RPMI8226 (cell line): ENCODE measurements at regions not wholly inside any gene's neighbourhood (a gene's known extent, or its start where the extent isn't known, plus 50 kb on each side); places are given as distances from the start of the nearest gene placed in this dataset.

Experiments
- DNase-seq: peaks from one replicate; pipeline ENCODE4 v3.0.0-alpha.2; 2015

DNA sequence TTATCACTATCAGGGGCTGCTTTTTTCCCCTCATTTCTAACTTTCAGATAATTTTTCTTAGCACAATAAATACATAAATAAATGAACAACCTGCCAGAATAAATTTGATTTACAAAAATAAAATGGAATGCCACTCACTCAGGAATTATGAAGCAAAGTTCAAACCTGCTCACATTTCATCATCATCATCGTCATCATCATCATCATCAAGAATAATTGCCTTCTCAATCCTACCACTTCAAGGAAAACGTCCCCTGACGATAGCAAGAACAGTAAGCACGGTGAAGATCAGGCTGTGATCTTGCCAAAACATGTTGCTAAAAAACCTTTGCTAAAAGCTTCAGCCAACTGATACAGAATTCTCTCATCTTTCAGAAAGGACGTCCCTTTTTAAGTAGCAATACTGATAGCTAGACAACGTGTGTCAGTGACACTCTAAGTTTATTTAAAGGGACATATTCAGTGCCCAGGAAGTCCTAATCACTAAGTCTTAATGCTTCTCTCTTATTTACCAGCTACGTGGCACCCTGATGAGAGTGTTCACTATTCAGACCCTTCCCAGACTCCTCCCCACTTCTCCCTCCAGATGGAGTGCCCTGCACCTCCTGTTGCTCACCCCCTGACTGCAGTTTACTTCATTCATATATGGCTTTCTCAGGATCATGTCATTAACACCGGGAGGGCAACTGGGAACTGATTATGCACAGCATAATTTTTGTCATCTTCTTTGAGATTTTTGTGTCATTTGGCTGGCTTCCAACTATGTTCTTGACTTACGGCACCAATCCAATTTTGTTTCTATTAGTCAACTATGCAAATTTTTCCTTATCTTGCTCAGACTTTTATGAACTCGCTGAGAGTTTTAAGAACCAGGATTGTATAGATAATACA lies 200.1 kb upstream of the GUCY1A2 start:
- no peak for DNase-seq

DNA sequence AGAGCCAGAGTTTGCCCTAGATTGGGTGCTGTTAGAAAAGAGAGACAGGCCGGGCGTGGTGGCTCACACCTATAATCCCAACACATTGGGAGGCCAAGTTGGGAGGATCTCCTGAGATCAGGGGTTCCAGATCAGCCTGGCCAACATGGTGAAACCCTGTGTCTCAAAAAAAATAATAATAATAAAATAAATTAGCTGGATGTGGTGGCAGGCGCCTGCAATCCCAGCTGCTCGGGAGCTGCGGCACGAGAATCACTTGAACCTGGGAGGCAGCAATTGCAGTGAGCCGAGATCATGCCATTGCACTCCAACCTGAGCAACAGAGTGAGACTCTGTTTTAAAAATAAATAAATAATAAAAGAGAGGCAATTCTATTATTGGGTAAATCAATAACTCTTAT lies 199.2 kb upstream of the GUCY1A2 start:
- no peak for DNase-seq

DNA sequence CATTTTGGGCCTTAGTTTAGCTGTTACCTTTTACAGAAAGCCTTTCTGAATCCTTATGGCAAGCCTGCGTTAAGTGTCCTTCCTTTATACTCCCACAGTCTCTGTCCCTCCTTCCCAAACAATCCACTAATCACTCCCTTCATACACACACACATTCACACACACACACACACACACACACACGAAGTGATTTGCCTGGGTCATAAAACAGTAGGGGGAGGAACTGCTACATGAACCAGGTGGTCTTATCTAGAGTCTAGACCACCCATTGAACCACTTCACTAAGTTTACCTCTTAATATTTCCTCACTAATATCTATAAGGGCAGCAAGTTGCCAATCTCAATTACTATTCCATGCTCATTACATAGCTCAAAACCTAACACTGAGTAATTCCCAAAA lies 196.7 kb upstream of the GUCY1A2 start:
- DNase-seq: no peak

DNA sequence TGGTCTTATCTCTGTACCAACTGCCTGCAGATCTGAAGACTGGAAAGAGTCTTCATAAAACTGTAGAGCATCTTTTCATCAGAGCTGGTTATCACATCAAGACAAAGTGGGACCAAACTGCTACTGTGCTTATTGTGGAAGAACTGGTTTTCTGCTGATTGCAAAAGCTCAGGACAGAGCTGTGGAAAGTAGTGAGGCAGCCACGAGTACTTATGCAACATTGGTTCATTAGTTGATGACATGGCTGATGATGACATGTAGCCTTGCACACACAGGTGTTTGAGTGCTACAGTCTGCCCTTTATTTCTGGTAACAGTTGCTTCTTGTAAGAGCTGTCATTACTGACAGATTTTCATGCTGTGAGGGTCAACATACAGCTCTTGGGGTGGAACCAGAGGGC lies 185.4 kb upstream of the GUCY1A2 start:
- no peak for DNase-seq

DNA sequence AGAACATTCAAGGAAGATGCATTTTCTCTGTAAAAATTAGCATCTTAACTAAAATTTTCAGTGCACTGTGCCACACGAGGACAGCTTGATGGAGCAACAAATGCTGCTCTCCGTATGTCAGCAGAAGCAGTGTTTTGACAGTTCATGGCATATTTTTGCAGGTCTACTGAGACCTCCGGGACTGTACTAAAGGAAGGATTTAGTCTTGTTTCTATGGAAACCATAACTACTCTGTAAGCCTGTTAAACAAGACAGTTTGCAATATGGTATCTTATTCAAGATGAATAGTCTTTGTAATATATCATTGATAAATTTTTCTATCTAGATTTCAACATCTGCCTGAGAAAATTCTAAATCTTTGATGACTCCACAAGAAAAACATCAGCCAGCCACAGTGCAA lies 184.0 kb upstream of the GUCY1A2 start:
- DNase-seq: no peak

DNA sequence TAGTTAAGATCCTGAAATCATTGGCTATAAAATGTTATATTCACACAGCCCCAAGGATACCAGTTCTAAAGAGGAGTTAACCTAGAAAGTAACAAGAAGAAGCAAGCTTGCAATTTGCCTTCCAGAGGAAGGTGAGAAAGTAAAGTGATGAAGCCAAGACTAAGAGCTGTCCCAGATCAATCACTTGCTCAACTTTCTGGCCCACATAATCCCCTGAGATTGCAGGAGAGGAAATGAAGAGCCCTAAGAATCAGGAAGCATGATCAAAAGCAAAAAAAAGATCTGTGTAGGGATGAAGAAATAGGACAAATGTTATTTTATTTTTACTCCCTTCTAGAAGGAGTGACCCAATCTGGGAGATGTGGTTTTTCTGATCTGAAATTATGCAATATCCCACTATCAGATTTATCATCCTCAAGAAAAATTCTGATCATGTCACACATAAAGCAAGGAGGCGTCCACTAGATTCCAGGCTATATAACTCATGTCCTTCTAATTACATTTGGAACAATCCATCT lies 180.3 kb upstream of the GUCY1A2 start:
- DNase-seq: no peak

DNA sequence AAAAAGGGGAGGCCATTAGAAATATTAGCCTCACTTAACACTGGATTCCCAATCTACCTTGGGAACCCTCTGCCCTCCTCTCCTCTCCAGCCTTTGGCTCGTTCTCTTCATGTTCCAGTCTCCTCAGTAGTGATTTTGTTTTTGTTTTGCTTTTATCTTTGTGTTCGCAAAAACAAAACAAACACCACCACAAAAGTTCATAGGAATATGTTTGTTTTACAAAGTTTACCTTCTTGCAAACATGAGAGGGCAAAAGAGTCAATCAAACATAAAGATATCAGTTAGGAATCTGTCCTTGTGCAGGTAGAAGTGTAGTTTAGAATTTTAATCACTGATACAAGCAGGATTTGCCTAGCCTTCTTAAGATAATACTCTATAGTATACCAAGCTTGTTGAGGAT lies 179.7 kb upstream of the GUCY1A2 start:
- no peak for DNase-seq

DNA sequence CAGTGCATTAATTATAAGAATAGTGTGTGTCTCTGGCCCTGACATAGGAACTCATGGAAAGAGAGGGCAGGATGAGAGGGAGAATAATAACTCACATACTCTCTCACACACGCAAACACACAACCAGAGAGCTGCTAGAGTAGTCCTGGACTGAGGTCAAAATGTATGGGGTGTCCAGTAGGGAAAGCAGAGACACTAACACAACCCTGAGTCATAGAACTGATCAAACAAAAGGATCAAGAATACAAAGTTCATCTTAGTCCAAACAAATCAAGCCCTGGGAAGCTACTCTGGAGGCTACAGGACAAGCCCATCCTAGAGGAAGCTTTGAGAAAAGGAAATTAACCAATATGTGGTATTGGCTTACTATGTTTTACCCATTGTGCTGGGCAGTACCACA lies 178.5 kb upstream of the GUCY1A2 start:
- DNase-seq: no peak

DNA sequence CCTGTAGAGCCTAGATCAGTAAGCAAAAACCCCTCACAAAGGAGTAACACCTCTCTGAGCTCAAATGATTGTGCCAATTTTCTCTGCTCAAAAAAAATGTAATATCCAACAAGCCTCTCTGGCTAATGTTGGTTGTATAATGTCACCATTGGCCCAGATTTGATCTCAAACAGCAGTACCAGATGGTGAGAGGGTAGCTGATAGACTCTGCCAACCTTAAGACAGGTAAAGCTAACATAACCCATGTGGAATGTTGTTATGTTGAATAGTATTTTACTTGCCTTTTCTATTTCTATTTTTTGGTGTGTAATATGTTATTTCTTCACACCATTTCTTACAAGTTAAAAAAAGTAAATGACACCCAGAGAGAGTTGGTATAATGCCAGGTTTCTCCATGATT lies 166.7 kb upstream of the GUCY1A2 start:
- DNase-seq: no peak

DNA sequence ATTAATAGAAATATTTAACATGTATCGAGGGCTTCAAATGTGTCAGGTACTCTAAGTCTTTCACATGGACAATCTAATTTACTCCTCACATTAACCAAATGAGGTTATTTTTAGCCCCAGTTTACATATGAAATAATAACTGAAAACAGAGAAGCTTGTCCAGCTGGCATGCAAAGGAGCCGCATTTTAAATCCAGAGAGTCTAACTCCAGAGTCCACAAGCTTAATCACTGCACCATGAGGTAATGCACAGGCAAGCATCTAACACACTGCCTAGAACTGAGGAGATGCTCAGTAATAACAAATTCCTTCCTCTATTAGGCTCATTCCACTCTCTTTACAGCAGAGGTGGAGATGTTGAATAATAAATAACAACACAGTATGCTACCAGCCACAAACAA lies 165.7 kb upstream of the GUCY1A2 start:
- no peak for DNase-seq

DNA sequence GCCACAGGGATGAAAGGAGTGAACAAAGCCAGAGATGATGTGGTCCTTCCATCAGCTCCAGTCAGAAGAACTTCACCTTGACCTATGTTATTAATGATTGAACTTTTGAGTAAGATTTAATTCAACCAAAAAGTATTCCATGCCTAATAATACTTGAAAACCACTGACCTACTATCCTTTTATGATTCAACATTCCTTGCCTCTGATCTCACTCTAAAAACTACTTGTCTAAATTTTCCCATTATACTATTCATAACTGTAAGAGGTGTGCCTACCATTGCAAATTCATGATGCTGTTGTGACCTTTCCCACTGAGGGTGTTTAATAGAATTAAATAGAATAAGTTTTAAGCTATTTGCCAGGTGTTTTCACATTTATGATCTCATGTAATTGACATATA lies 164.7 kb upstream of the GUCY1A2 start:
- DNase-seq: no peak

DNA sequence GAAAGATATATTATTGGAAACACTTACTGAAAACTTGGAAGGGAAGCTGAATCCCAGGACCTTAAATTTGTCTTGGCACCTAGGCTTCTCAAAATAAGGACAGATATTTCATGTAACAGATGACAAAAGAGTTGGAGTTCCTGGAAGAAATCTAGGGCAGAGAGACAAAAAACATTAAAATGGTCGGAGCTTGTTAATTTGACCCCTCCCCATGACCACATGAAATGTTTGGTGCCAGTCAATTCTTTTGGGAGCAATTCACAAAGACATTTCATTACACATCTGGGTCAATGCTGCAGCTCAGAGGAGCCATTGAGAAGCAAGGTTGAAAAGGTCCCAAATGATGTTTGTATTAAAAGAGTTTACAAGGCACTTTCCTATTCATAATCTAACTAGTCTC lies 162.0 kb upstream of the GUCY1A2 start:
- no peak for DNase-seq

DNA sequence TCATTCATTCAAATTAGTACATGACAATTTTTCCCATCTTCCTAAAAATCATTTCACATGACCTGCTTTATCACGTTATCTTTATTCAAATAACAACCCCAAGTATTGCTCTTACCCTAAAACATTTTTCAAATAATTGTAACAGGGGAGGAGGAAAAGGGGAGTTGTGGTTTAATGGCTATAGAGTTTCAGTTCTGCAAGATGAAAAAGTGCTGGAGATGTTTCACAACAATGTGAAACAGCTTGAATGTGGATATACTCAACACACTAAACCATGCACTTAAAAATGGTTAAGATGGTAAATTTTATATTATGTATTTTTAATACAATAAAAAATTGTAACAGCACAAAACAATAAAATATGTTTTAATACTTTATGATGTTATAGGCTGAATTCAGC lies 161.6 kb upstream of the GUCY1A2 start:
- no peak for DNase-seq

DNA sequence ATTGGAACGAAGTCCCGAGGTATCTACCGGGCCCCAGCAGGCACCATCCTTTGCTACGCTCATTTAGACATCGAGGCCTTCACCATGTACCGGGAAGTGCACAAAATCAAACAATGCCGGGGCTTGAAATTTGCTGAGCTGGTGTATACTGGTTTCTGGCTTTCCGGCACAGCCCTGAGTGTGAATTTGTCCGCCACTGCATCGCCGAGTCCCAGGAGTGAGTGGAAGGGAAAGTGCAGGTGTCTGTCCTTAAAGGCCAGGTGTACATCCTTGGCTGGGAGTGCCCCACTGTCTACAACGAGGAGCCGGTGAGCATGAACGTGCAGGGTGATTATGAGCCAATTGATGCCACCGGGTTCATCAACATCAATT lies 158.8 kb upstream of the GUCY1A2 start:
- peak; percentile 10 for DNase-seq

DNA sequence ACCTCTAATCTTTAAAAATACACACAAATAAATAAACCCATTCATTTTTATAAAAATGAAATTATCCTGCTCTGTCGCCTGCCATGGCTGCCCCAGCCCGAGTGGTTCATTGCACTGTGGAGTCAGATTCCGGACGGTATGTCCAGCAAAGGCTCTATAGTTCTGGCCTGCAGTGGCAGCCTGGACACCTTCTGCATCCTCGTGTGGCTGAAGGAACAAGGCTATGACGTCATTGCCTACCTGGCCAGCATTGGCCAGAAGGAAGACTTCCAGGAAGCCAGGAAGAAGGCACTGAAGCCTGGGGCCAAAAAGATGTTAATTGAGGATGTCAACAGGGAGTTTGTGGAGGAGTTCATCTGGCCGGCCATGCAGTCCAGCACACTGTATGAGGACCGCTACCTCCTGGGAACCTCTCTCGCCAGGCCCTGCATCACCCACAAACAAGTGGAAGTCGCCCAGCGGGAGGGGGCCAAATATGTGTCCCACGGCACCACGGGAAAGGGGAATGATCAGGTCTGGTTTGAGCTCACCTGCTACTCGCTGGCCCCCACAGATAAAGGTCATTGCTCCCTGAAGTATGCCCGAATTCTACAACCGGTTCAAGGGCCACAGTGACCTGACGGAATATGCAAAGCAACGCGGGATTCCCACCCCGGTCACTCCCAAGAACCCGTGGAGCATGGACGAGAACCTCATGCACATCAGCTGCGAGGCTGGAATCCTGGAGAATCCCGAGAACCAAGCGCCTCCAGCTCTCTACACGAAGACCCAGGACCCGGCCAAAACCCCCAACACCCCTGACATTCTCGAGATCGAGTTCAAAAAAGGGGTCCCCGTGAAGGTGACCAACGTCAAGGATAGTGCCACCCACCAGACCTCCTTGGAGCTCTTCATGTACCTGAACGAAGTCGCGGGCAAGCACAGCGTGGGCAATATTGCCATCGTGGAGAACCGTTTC lies 158.2 kb upstream of the GUCY1A2 start:
- DNase-seq: no peak

DNA sequence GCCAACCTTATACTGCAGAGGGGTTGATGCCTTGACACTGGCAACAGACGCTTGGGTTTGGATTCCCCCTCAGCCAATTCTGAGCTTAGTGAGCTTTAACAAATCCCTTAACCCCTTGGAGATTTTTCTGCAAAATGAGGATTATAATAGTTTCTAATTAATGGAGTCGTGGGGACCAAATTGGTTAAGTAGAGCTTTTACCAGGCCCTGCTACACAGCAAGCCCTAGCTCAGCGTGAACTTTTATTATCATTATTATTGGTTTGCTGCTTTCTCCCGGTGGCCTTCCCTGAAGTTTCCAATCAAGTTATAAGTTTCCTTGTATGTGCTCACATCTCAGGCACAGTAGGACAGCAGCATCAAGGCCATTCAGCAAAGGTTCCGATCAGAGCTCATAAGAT lies 156.6 kb upstream of the GUCY1A2 start:
- no peak for DNase-seq

DNA sequence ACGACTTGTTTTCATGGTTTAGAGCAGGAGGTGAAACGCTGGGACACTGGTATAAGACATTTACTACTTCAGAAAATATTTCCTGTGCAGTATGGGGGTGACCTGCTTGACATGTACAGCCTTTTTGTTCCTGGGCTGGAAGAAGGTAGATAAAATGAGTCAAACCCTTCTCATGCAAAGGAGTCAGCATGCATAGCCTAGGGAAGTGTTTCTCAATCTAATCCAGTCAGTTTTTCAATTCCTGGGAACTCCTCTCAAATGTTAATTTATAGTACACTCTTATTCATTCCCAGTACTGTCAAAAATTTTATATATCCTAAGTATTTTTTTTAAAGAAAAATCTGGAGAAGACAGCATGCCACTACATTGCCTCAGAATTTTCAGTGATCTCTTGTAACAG lies 154.7 kb upstream of the GUCY1A2 start:
- no peak for DNase-seq

DNA sequence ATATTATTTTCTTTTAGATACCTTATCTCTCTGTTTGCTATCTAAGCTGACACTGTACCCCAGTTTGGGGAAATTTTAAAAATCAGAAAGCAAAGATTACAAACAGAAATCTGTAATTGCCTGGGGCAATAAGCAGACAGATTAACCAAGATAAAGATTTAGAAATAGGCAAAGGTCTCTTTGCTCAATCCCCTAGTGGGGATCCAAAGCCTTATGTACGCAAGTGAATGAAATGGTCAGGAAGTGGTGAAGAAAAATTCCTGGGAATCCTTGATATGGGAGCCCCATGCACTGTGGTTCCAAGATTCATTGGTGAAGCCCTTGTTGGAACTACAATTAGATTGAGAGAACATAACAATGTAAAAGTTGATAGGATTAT lies 139.5 kb upstream of the GUCY1A2 start:
- DNase-seq: no peak

DNA sequence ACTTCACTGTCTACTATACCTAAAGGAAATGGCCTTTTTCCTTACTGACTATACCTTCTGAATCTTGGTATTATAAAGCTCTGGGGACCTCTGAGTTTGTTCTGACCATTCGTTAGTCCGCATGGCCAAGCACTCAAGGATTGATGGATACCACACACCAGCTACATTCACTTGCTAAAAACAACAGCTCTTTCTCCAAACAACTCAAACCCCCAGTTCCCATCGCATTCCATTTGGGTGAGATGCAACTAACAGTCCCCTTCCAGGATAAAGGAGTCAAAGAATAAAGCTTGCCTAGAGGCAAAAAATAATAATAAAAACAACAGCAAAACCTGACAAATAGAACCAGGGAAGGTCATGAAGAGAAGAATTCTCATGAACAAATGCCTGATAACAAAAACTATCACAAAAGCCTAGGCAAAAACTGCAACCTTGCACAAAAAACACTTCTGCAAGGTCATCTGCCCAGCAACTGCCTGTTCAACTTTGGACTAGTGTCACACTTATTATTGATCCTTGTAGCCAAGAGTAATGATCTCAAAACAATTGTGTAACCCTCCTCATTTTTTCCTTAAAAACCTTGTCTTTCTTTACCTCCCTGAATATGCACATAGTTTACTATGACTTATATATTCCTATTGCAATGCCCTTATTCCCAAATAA lies 139.0 kb upstream of the GUCY1A2 start:
- DNase-seq: no peak

DNA sequence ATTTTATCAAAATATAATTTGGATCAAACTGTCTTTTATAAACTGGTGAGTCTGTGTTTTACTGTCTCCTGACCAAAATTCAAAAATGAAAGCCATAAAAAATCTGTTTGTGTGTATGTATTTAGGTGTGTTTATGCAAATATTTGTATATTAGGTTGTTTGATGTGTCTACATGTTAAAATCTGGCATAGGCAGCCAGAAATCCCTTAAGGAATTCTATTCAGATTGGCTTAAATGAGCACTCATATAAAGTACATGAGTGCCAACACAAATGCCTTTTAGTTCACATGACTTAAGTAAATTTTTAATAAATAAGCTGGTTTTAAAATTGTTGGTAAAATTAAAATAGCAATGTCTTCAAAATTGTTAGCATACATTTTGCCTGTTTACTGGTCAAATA lies 133.3 kb upstream of the GUCY1A2 start:
- no peak for DNase-seq

DNA sequence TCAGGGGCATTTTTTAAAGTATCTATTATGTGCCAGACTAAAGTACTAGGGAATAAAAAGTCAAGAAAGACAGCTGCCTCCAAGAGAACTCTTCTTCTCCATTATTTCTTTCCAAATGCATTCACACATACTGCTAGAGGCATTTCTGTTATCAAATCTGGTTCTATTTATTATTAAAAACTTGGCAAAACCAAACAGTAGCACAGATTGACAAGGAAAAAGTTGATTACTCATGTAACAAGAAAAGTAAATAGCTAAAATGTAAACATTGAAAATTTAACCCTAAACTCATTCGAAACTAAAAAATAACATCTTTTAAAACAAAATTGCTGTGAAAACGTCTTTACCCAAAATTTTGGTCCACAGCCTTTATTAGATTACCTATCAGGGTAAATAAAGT lies 132.9 kb upstream of the GUCY1A2 start:
- DNase-seq: no peak

DNA sequence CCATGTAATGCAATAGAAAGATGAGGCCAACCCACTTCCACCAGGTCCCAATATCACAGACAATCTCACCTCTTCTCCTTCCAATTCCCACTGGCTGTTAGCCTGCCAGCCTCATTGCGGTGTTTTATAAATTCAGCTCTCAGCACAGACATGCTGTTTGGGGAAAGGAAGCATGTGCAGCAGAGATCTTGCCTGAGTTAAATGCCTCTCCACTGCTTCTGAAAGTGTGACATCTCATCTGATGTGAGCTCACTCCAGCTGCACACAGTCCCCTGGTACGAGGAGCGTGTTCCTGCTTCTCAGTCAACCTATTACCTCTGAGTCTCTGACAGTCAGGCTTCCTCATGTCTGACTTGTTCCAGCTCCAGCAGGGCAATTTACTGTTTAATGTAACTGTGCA lies 122.7 kb upstream of the GUCY1A2 start:
- no peak for DNase-seq

DNA sequence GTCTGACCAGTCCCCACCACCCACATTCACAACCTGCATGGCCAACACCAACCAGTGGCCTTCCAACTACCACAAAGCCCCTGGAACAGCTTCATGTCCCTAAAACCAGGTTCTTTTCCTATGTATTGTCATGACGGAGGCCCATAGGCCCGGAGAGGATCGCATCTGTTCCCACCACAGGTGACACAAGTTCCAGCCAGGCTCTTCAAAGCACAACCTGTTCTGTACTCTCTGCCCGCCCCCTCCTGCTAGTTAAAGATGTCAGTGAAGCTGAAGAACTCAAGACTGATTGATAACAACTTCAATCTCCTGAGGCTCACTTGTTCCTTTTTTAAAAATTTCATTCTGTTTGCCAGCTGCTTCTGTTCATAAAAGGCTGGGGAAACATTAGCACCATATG lies 121.1 kb upstream of the GUCY1A2 start:
- no peak for DNase-seq
